SK-N-SH (cell line): ENCODE measurements at regions not wholly inside any gene's neighbourhood (a gene's known extent, or its start where the extent isn't known, plus 50 kb on each side); places are given as distances from the start of the nearest gene placed in this dataset.

ENCODE experiments used
- CHD2 ChIP-seq: fragments of 150-350 bp; IDR thresholded peaks from 2 replicates; pipeline ENCODE4 v1.6.1; 2018; ENCODE audit warnings: low read length; ENCODE audit not compliant: partially characterized antibody
- CTCF ChIP-seq: fragments of 200-600 bp; sonication (generic); IDR thresholded peaks from 2 replicates; pipeline ENCODE4 v1.6.1; 2017; ENCODE audit warnings: antibody characterized with exemption, mild to moderate bottlenecking, moderate library complexity
- FOXM1 ChIP-seq: IDR thresholded peaks from 2 replicates; pipeline ENCODE4 v1.4.0; 2012; ENCODE audit warnings: low read depth, mild to moderate bottlenecking
- NRF1 ChIP-seq: IDR thresholded peaks from 2 replicates; pipeline ENCODE4 v1.6.1; 2012; ENCODE audit warnings: low read depth, mild to moderate bottlenecking, low read length
- RFX5 ChIP-seq: IDR thresholded peaks from 2 replicates; pipeline ENCODE4 v1.6.1; 2012; ENCODE audit warnings: mild to moderate bottlenecking, improper control_type of control experiment, low read length

GRCh38 chr10:3875842-3876235 is 90.8 kb upstream of the KLF6 start:
- TF ChIP-seq CTCF (no peak), RFX5 (no peak), CHD2 (no peak), NRF1 (no peak), FOXM1 (no peak)
